CD14-positive monocyte (primary cell): ENCODE measurements at regions not wholly inside any gene's neighbourhood (a gene's known extent, or its start where the extent isn't known, plus 50 kb on each side); places are given as distances from the start of the nearest gene placed in this dataset.

ENCODE experiments used
- DNase-seq, 3 donors: peaks; one replicate each; pipeline ENCODE4 v3.0.0-alpha.2; 2011 to 2022
- H2AFZ ChIP-seq: 2 replicates; pipeline ENCODE4 v1.6.0; 2012; ENCODE audit warnings: mild to moderate bottlenecking, low read depth, low read length, inconsistent platforms; ENCODE audit not compliant: insufficient read depth, poor library complexity, severe bottlenecking
- H3K27ac ChIP-seq, 2 donors: 1 replicate in 1 of 2; 2 replicates in 1 of 2; pipeline ENCODE4 v1.5.1; 2012 to 2013; ENCODE audit warnings: low read length in 2 of 2, control low read depth in 1 of 2, inconsistent platforms in 1 of 2, low read depth in 1 of 2, mild to moderate bottlenecking in 1 of 2
- H3K27me3 ChIP-seq, 2 donors: one replicate each; pipeline versions ENCODE4 v1.6.0 to v1.6.1; 2011 to 2013; ENCODE audit warnings: low read length in 2 of 2; ENCODE audit not compliant: control insufficient read depth in 2 of 2, insufficient read depth in 2 of 2
- H3K36me3 ChIP-seq, 2 donors: replicated peaks in 1 of 2; 1 replicate in 1 of 2; 2 replicates in 1 of 2; pipeline versions ENCODE4 v1.5.1 to v1.6.1; 2012 to 2013; ENCODE audit warnings: low read length in 2 of 2, control low read depth in 1 of 2, inconsistent platforms in 1 of 2, mild to moderate bottlenecking in 1 of 2; ENCODE audit not compliant: insufficient read depth in 2 of 2, control insufficient read depth in 1 of 2
- H3K4me1 ChIP-seq, 2 donors: 1 replicate in 1 of 2; 2 replicates in 1 of 2; pipeline versions ENCODE4 v1.5.1 to v1.6.1; 2012 to 2013; ENCODE audit warnings: low read length in 2 of 2, control low read depth in 1 of 2, inconsistent platforms in 1 of 2, mild to moderate bottlenecking in 1 of 2, moderate library complexity in 1 of 2; ENCODE audit not compliant: insufficient read depth in 2 of 2, control insufficient read depth in 1 of 2
- H3K4me2 ChIP-seq: replicated peaks from 2 replicates; pipeline ENCODE3; 2012; ENCODE audit warnings: low read length, moderate library complexity, mild to moderate bottlenecking; ENCODE audit not compliant: poor library complexity, severe bottlenecking; ENCODE audit errors: extremely low read depth
- H3K4me3 ChIP-seq, 3 experiments: fragments of 200-600 bp in 1 of 3; sonication (generic) in 1 of 3; replicated peaks in 1 of 3; 1 replicate in 2 of 3; 2 replicates in 1 of 3; pipeline ENCODE4 v1.5.1; 2011 to 2013; ENCODE audit warnings: low read length in 3 of 3, mild to moderate bottlenecking in 3 of 3, control low read depth in 2 of 3, low read depth in 2 of 3, inconsistent platforms in 1 of 3, moderate library complexity in 1 of 3
- H3K79me2 ChIP-seq: 2 replicates; pipeline ENCODE4 v1.6.0; 2012; ENCODE audit warnings: mild to moderate bottlenecking, control low read depth, inconsistent platforms, low read length, moderate library complexity; ENCODE audit not compliant: insufficient read depth
- H3K9ac ChIP-seq: 2 replicates; pipeline ENCODE4 v1.6.0; 2017; ENCODE audit warnings: low read length, mild to moderate bottlenecking; ENCODE audit not compliant: insufficient read depth, poor library complexity, severe bottlenecking
- H3K9me3 ChIP-seq, 2 donors: replicated peaks in 1 of 2; 1 replicate in 1 of 2; 2 replicates in 1 of 2; pipeline versions ENCODE4 v1.5.1 to v1.6.1; 2012 to 2013; ENCODE audit warnings: low read length in 2 of 2, control low read depth in 1 of 2; ENCODE audit not compliant: control insufficient read depth in 1 of 2, insufficient read depth in 1 of 2
- H4K20me1 ChIP-seq: 2 replicates; pipeline ENCODE4 v1.6.0; 2012; ENCODE audit warnings: mild to moderate bottlenecking, low read length, control low read depth, moderate library complexity; ENCODE audit not compliant: insufficient read depth
- H3K27ac Mint-ChIP-seq, 7 donors: one replicate each; pipeline ENCODE4 v1.8.0; 2020; ENCODE audit warnings: mild to moderate bottlenecking in 7 of 7, mixed read lengths in 7 of 7, moderate library complexity in 6 of 7, inconsistent platforms in 2 of 7
- H3K27me3 Mint-ChIP-seq, 3 donors: one replicate each; pipeline ENCODE4 v1.8.0; 2021 to 2022; ENCODE audit warnings: low read depth in 3 of 3, mild to moderate bottlenecking in 3 of 3, mixed read lengths in 3 of 3, moderate library complexity in 3 of 3, inconsistent platforms in 1 of 3
- H3K36me3 Mint-ChIP-seq, 2 donors: one replicate each; pipeline ENCODE4 v1.8.0; 2020; ENCODE audit warnings: mixed read lengths in 2 of 2, inconsistent platforms in 1 of 2, mild to moderate bottlenecking in 1 of 2
- H3K4me1 Mint-ChIP-seq: one replicate; pipeline ENCODE4 v1.8.0; 2020; ENCODE audit warnings: mild to moderate bottlenecking, mixed read lengths
- H3K4me3 Mint-ChIP-seq, 2 donors: one replicate each; pipeline ENCODE4 v1.8.0; 2020; ENCODE audit warnings: mild to moderate bottlenecking in 2 of 2, mixed read lengths in 2 of 2, moderate library complexity in 1 of 2
- H3K9me3 Mint-ChIP-seq, 7 donors: one replicate each; pipeline ENCODE4 v1.8.0; 2020 to 2022; ENCODE audit warnings: mixed read lengths in 7 of 7, mild to moderate bottlenecking in 6 of 7, moderate library complexity in 6 of 7, inconsistent platforms in 2 of 7
- CTCF ChIP-seq: fragments of 200-600 bp; IDR thresholded peaks from one replicate; pipeline ENCODE4 v1.8.0; 2022; ENCODE audit warnings: antibody characterized with exemption, mild to moderate bottlenecking
- WGBS: methylation state at CpG from one replicate; pipeline ENCODE4 v1.1.5; 2013; ENCODE audit warnings: missing lambda C conversion rate; ENCODE audit not compliant: insufficient coverage; 5-methylcytosine and 5-hydroxymethylcytosine counted together
- intact Hi-C, 2 donors: fragments of 100-400 bp; cut with micrococcal nuclease; formaldehyde crosslinking; loops; one replicate each; pipeline versions ENCODE4 v1.15.0 to v1.15.1; 2023

GRCh38 chr2:30037016-30037415 is 109.8 kb upstream of the YPEL5 start:
- Histone ChIP-seq H3K36me3 (no peaks in the 10 kb centered on the region), H3K9me3 (no peaks in the 10 kb centered on the region), H3K4me3 (no peak overlapping the region), H3K27ac (no peak overlapping the region), H3K4me1 (no peaks in the 10 kb centered on the region), H3K79me2 (no peaks in the 10 kb centered on the region), H4K20me1 (no peaks in the 10 kb centered on the region), H3K4me2 (no peak overlapping the region), H3K27me3 (no peaks in the 10 kb centered on the region), H3K9ac (no peak overlapping the region), H2AFZ (no peak overlapping the region)
- 100% methylated on average over 1 of the region's 2 CpGs for WGBS
- DNase-seq = no peak
- Mint-ChIP-seq H3K27ac (no peak overlapping the region), H3K4me1 (no peaks in the 10 kb centered on the region), H3K36me3 (no peaks in the 10 kb centered on the region), H3K9me3 (peaks cover 0 to 2% (median 0%) of the 10 kb centered on the region in 7 donors), H3K27me3 (peaks cover 2 to 6% (median 4%) of the 10 kb centered on the region in 3 donors), H3K4me3 (no peak overlapping the region)
- intact Hi-C loops = no loop called here
- TF ChIP-seq CTCF = no peak

GRCh38 chr2:30038419-30038818 is 108.4 kb upstream of the YPEL5 start:
- H3K9me3 Mint-ChIP-seq = peaks cover 0 to 2% (median 0%) of the 10 kb centered on the region in 7 donors
- DNase-seq = no peak
- Histone ChIP-seq H4K20me1 (no peaks in the 10 kb centered on the region), H3K4me2 (no peak overlapping the region), H3K27ac (no peak overlapping the region), H3K9me3 (no peaks in the 10 kb centered on the region), H3K4me1 (no peaks in the 10 kb centered on the region), H3K79me2 (no peaks in the 10 kb centered on the region), H3K36me3 (no peaks in the 10 kb centered on the region), H3K27me3 (peaks cover under 1% of the 10 kb centered on the region in 2 donors), H3K9ac (no peak overlapping the region), H3K4me3 (no peak overlapping the region), H2AFZ (no peak overlapping the region)
- no peak for TF ChIP-seq CTCF
- H3K27ac Mint-ChIP-seq = no peak overlapping the region
- peaks cover 2 to 6% (median 4%) of the 10 kb centered on the region in 3 donors for H3K27me3 Mint-ChIP-seq
- intact Hi-C loops = no loop called here
- no CpG with 5 or more reads among the region's 3 CpGs for WGBS
- H3K36me3 Mint-ChIP-seq = no peaks in the 10 kb centered on the region
- H3K4me3 Mint-ChIP-seq = no peak overlapping the region
- no peaks in the 10 kb centered on the region for H3K4me1 Mint-ChIP-seq
